NCI-H524 (cell line): ENCODE measurements at regions not wholly inside any gene's neighbourhood (a gene's known extent, or its start where the extent isn't known, plus 50 kb on each side); places are given as distances from the start of the nearest gene placed in this dataset.

Source experiments
- DNase-seq, 2 experiments: peaks; one replicate each; lab custom pipeline; 2025; lab: John Stamatoyannopoulos, UW

DNA sequence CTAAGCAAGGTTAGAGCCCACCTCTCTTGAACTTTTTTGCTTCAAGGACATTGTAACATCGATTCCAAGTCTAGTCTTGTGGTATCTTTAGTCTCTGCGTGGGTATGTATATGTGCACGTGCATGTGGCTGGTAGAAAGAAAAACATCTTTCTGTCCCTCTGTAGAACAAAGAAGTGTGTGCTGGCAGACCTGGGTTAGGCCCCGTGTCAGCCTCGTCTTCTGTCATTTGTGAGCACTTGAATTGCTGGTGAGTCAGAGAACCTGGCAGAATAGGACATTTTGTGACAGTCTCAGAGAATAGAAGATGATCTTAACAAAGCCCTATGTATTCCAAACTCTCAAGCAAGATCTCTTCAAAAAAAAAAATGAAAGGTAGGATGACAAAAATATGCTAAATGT, 102.2 kb upstream of the ATP10A start:
- no peak for DNase-seq

DNA sequence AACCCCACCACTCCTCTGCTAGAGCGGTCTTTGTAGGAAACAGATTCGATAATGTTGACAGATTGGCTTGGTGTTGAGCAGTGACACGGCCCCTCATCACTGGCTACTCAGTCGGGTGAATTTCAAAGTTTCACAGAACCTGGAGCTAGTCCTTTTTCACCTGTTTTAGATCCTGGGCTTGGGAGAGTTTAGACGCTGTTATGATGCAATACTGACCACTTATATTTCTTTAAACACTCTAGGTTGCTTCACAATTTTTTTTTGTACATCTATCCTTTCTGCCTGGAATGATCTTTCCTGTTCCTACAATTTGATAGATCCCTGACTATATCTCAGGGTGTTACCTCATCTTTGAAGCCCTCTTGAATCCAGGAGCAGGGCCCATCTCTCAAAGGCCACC, 97.1 kb upstream of the ATP10A start:
- no peak for DNase-seq

DNA sequence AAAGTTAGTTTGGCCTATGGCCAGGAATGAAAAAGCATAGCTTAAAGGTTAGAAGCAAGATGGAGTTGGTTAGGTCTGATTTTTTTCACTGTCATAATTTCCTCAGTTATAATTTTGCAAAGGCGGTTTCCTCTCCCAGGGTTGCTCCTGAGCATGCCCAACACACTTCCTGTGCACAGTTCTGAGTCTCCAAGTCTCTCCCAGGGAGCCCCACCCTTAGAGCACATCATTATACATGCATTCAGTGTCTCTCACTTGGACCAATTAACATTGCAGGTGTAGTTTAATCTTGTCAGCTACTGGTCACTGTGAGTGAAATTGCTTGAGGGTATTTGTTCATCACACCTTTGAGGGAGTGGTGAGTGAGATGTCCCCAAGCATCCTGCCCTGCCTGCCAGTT, 96.0 kb upstream of the ATP10A start:
- DNase-seq, result no peak

DNA sequence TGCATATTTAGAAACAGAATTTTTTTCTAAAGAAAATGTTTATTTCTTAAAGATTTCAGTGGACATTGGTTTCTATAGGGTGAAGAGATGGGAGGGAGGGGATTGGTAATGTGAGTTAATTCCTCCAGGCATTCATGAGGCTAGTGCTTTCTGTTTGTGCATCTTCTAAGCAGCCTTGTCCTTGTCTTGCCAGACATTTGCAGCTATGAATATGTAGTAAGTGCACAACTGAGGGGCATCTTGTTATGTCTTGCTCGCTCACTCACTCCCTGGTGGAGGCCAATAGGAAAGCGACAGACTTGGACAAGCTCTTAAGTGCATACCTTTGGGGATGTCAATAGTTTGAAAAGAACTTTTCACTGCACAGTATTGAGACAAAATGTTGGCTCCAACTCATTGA, 92.5 kb upstream of the ATP10A start:
- DNase-seq, result no peak

DNA sequence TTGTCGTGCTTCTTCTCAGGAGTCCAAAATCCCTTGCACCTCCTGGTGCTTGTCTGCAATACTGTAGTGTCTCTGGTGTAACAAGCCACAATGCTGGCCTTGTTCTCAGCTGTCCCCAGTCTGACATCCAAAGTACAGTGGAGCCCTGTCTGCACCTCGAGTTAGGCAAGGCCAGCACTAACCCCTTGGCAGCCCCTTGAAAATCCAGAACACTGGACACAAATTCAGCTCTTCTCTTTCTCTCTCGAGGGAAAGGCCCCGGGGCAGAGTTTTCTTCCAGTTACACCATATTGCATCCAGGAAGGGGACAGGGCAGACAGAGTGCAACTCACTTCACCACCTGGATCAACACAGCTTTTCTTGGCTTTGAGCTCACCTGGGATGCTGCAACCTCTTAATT, 91.3 kb upstream of the ATP10A start:
- peak in 1 of 2 experiments; percentile 12 for DNase-seq

DNA sequence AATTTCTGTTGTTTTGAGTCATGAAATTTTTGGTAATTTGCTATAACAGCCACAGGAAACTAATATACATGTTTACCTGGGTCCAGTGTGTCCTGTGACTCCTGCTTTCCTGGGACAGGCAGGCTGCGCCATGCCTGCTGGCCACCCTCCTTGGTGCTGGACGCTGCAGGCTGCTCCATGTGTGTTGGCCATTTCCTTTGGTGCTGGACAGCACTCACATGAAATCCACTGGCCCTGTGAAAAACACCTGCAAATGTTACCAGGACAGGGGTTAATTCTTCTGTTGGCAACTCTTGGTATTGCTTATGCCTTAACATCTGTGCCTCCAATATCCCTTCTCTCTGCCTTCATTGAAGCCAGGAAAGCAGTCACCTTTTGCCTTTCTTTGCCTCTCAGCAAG, 86.9 kb upstream of the ATP10A start:
- no peak for DNase-seq

DNA sequence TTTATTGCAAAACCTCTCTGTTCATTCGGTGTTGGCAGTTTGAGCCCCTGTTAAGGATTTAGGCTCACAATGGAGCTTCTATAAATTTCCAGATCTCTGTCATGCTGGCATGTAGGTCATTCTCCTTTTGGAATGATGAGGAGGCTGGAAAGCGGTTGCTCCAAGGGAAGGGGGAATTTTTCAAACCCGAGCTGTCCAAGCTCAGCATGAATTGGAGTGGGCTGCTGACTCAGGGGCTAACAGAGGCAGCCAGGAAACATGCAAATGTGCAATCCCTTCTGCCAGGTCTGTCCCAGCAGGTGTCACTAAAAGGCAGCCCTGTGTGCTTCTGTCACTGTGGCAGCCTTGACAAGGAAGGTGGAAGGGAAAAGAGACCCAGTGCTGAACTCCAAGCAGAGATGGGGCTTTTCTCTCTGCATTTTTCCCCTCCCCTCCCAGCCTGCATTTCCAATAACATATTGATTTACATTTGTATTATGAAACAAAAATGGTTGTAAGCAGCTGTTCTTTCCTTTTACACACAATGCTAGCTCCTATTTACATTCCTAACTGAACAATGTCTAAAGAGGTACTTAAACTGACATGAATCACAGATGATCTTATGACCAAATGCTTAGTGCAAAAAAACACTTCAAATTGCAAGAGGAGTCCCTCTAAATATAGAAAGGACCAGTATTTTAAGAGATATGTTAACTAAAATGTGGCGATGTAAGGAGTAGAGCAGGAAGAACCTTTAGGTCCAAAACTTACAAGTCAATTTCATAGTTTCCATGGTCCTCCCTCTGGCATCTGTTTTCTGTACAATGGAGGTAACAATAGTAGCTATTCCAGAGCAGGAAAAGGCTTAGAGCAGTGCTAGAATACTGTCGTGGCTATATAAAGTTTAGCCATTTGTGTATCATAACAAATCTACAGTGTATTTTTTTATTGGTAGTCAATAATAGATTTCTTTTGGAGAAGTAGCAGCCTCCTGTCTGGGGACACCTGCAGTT, 84.5 kb upstream of the ATP10A start:
- DNase-seq, result peak; percentile 10 to 73

DNA sequence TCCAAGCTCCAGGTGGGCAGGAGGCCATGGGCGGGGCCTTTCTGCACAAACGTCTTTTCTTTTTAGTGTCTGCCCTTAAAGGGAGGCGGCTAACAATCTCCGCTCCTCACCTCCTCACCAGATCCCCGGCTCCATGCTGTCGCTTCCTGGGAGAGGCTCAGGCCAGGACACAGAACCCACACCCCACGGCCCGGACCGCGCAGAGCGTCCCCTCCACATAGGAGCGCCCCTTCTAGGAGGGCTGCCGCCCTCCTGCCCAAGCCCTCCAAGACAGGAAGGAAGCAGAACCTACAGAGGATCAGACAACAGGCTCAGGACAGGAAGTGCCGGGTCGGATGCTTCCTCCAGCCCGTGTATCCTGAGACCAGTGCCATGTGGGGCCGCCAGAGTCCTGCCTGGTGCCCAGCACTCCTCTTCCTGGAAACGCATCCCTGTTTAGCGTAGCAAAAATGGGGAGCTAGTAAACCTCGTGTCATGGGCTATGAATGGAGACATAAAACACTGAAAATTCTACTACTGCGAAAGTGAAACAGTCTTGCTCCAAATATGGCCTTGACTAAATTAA, 83.2 kb upstream of the ATP10A start:
- DNase-seq, result no peak

DNA sequence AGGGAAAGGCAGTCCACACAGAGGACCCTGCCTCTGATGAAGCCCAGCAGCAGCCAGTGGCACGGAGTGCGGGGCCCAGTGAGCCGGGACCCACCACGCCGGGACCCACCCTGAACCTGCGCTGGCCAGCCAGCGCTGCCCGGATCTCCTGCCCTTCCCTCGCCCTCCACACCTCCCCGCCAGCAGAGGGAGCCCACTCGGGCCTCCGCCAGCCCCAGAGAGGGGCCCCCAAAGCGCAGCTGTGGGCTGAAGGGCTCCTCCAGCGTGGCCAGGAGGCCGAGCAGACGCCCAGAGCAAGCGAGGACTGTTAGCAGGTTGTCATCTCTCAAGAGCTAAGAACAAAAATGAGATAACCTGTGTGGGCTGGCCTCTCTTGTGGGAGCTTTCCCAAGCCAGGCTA, 81.3 kb upstream of the ATP10A start:
- no peak for DNase-seq

DNA sequence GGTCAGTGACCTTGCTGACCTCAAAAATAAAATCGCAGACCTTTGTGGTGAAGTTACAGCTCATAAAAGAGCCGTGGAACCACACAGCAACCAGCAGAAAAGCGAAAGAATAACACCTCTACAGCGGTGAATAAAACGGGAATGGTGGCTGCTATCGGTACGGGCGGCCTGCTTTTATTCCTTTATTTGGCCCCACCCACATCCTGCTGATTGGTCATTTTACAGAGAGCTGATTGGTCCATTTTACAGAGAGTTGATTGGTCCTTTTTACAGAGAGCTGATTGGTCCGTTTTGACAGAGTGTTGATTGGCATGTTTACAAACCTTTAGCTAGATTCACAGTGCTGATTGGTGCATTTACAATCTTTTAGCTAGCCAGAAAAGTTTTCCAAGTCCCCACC, 80.7 kb upstream of the ATP10A start:
- DNase-seq, result no peak

DNA sequence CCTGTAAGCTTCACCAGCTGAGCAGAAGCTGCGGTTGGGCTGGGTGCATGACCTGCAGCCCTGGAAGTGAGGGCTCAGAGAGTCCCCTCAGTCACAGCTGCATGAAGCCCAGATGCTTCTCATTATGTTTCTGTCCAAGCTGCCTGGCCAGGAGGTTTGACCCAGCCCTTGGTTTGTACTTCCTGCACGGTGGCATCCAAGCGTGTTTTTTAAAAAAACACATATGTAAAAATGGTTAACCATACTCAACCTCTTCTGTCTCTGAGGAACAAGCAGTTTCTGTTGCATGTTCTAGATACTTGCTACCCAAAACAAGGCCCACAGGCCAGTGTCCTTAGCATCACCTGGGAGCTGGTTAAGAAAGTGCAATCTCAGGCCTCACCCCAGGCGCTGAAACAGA, 76.0 kb upstream of the ATP10A start:
- no peak for DNase-seq

DNA sequence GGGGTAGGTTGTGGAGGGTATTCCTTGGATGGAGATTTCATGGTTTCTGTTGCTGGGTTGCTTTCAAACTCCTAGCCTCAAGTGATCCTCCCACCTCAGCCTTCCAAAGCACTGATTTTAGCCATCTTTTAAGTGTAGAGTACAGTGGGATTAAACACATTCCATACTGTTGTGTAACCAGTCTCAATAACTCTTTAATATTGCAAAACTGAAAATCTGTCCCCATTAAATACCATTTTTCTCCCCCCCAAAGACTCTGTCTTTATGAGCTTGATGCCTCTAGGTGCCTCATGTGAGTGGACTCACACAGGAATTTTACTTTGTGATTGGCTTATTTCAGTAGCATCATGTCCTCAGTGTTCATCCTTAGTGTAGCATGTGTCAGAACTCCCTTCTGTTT, 74.7 kb upstream of the ATP10A start:
- no peak for DNase-seq

DNA sequence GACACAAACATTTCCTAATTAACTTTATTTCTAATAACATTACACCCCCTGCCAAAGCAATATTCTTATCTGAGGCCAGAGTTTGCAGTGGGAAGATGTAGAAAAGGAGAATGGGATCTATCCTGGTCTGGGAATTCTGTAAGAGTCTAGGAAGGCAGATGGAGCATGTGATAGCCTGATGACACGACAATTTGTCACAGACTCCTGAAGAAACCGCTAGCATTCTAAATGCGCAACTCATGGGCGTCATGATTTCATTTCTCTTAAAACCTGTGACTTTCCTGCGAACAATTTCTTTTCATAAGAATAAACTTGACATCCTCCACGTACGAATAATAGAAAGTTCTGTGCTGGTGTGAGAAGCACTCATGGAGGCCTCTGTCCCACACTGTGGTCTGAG, 72.9 kb upstream of the ATP10A start:
- no peak for DNase-seq

DNA sequence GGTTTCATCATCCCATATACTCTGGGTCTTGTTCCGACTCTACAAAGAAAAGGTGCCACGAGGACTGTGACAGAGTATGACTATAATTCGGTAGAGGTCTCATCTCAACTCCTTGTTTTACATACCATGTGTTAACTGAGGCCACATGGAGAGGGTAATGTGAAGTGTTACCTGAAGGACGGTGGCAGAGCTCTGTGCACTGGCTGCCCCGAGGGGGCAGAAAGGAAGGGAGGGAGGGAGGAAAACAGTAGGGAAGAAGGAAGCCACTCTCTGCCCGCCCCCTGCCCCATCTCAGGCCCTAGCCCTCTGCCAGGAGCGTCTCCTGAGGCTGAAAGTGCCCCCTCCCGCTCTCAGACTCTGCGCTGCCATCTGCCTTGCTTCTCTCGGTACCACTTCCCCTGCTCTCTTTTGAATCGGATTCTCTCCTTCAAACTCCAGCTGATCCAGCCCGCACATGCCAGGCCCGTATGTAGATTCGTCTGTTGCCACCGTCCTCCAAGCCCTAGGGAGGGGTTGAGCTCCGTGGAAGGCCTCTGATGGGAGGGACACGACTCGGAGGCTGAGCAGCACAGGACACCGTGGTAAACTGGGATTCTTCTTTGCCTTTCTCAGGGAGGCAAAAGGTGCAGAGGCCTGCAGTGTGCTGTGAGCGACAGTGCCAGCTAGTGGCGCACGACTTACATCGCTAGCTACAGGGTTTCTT, 70.5 kb upstream of the ATP10A start:
- DNase-seq, result peak; percentile 76 to 93

DNA sequence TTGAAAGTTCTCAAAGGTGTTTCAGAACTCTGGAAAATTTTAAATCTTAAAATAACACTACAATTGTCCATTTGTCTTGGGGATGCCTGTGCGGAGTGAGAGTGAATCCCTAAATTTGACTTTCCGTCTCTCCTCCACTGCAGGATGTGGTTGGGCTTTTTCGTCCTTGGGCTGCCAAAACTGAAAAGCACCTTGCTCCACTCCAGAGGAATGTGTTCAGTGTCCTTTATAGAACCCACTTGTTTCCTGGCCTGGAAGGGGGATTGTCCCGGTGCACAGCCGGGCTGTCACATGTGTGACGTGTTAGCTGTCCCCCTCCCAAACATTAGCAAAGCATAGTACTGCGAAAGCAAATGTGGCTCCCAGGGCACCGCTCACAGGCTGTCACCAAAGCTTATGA, 69.6 kb upstream of the ATP10A start:
- no peak for DNase-seq

DNA sequence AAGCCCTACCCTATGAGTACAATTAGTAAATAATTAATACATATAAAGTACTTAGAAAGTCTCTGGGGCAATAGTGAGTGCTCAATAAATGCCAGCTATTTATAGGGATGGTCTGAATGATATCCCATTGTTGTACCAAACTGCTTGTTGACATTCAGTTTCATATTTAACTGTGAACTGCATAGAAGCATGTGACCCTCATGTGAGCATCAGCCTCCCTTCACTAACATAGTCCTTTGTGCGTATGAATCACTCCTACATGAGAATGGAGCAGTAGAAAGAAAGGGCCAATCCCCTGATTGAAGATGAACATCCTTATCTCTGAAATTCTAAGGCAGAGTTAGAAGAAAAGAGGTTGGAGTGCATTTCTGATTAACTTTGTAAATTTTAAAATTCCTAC, 68.7 kb upstream of the ATP10A start:
- no peak for DNase-seq

DNA sequence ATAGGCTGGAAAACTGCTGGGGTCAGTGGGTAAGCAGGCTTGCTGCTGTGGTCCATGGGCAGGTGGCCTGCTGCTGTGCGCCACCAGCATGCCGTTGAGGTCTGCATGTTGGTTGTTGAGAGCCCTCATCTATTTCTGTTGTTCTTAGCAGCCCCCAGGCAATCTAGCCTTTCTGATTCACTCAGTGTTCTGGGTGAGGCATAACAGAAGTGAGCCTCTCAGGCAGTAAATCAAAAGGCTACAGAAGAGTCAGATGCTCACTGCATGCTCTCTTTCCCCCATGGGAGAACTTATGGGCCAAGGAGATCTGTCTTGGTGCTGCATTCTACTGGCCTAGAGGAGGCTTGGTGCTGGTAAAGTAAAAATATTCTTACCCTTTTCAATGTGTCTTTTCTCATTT, 67.8 kb upstream of the ATP10A start:
- DNase-seq, result no peak
